HAP-1 (cell line): ENCODE measurements at regions not wholly inside any gene's neighbourhood (a gene's known extent, or its start where the extent isn't known, plus 50 kb on each side); places are given as distances from the start of the nearest gene placed in this dataset.

Source experiments
- DNase-seq, 2 experiments: peaks; one replicate each; pipeline ENCODE4 v3.0.0-alpha.2; 2016 to 2020; ENCODE audit warnings: low spot score in 2 of 2
- H3K27me3 ChIP-seq: fragments of 250-450 bp; sonication (Bioruptor Pico); 2 replicates; pipeline ENCODE4 v1.5.1; 2020; ENCODE audit warnings: low read depth, mild to moderate bottlenecking, moderate library complexity
- H3K36me3 ChIP-seq: fragments of 250-450 bp; sonication (Bioruptor Pico); replicated peaks from 2 replicates; pipeline ENCODE4 v1.5.1; 2020; ENCODE audit warnings: mild to moderate bottlenecking
- H3K4me1 ChIP-seq: fragments of 250-450 bp; sonication (Bioruptor Pico); 2 replicates; pipeline ENCODE4 v1.5.1; 2020; ENCODE audit warnings: mild to moderate bottlenecking
- H3K4me3 ChIP-seq: fragments of 250-450 bp; sonication (Bioruptor Pico); 2 replicates; pipeline ENCODE4 v1.5.1; 2020; ENCODE audit warnings: mild to moderate bottlenecking, moderate library complexity
- H3K9me3 ChIP-seq: fragments of 250-450 bp; sonication (Bioruptor Pico); 2 replicates; pipeline ENCODE4 v1.5.1; 2020; ENCODE audit warnings: mild to moderate bottlenecking, moderate library complexity
- in situ Hi-C: fragments of 300-500 bp; cut with MboI; formaldehyde crosslinking; loops from 3 replicates; pipeline ENCODE4 v1.14.3; 2020; ENCODE audit warnings: low sequenced_read_pairs, inconsistent platforms, mixed read lengths

DNA sequence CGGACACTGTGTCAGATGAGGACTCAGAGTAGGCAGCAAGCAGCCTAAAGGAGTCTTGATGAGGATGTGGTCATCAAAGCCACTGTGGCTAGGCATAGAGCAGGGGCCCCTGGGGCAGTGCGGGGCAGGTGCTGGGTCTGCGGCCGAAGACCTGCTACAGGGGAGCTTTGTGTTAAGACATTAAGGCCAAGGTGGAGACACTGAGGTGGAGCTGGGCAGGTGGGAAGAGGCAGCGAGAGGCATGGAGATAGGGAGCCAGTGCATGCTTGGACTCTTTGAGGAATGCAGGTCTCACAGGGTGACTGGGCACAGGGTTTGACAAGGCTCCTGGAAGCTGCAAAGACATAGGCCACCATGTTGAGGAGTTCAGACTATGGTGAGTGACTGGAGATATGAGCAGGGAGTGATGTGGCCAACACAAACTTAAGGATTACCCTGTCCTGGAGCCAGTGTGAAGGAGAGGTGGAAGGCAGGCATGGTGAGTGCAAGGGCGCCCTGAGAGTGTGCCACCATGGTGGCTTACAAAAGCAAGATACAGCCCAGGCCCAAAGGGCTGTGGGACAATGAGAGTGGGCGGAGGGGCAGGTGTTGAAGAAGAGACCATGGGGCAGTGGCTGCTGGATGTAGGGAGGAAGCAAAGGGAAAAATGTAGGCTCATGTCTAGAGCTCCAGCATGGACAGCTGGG is 450.9 kb upstream of the HS6ST1 start:
- no peak for DNase-seq
- H3K4me1 ChIP-seq, result no peaks in the 10 kb centered on the region

DNA sequence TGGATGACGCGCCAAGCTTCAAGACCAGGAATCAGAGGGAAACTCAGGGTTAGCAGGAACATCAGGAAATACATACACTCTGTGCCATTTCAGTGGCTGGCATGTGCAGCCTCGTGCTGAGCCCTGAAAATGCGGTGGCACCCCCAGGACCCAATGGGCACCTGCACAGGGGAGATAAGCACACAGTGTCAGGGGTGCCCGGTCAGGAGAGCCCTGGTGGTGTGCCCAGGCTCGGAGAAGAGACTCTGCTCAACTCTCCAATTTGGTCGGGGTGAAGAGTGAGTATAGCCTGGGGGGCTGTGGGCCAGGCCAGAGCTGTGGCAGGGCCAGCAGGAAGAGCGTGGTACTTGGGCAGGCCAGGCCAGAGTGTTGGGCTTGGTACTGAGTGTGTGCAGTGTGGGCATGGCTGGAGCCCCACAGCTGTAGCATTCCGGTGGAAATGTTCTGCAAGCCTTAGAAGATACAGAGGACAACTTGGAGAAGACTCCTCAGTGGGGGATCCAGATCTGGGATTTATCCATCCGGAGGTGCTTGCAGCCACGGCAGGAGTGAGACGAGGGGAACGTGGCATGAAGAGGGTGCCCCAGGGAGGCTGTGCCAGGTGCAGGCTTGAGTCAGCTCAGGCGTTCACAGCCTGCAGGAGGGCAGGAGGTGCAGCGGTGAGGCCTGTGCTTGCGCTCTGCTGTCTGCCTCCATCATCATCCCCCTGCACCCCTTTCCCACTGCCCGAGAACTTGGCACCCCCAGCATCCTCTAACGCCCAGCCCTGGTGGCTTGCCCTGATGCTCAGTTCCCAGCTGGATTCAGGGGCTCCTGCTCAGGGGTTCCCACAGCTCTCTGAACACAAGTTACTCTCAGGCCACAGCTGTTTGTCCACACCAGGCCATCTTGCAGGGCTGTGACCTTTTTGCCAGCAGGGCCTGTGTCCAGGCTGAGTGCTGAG is 451.7 kb upstream of the HS6ST1 start:
- Histone ChIP-seq H3K4me3 (no peak overlapping the region), H3K27me3 (no peaks in the 10 kb centered on the region), H3K9me3 (no peaks in the 10 kb centered on the region), H3K36me3 (no peaks in the 10 kb centered on the region), H3K4me1 (no peaks in the 10 kb centered on the region)
- in situ Hi-C loops, result no loop called here
- DNase-seq, result no peak

More for the DNA sequence above, 450.9 kb upstream of the HS6ST1 start:
- H3K27me3 ChIP-seq, result no peaks in the 10 kb centered on the region
- H3K9me3 ChIP-seq, result no peaks in the 10 kb centered on the region
- H3K36me3 ChIP-seq, result no peaks in the 10 kb centered on the region
- H3K4me3 ChIP-seq, result no peak overlapping the region
- in situ Hi-C loops, result no loop called here

DNA sequence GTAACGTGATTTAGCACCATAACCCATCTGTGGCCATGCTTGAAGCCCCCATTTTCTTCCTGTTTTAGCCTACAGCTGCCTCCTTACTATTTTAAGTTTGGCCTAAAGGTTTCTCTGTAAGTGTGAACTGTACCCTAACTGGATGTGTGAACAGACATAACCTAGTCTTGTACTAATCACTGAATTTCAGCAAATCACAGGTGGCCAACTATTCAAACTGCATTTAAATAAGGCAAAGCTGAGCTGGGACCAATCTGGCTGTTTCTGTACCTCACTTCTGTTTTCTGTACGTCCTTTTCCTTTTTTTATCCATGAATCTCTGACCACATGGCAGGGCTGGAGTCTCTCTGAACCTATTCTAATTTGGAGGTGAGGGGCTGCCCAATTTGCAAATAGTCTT is 452.7 kb upstream of the HS6ST1 start:
- in situ Hi-C loops, result no loop called here
- Histone ChIP-seq H3K4me3 (no peak overlapping the region), H3K4me1 (no peaks in the 10 kb centered on the region)

DNA sequence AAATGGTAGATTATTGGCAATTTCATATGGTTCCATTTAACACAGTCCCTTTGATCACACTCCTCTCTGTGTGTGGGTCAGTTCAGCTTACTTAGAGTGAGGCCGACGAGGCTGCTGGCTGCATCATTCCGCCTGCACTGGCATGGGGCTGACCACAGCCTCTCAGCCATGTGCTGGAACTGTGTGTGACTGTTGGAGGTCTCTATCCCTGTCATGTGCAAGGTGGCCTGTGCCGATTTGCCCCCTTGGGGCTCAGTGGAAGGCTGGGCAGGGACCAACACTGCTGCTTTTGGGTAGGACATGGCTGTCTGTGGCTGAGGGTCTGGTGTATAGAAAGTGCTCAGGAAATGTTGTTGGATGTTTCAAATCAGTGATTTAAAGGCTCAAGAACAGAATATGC is 454.0 kb upstream of the HS6ST1 start:
- Histone ChIP-seq H3K27me3 (no peaks in the 10 kb centered on the region), H3K4me3 (no peak overlapping the region), H3K36me3 (no peaks in the 10 kb centered on the region), H3K4me1 (no peaks in the 10 kb centered on the region), H3K9me3 (no peaks in the 10 kb centered on the region)
- in situ Hi-C loops, result no loop called here
- no peak for DNase-seq

More for the DNA sequence above, 452.7 kb upstream of the HS6ST1 start:
- no peaks in the 10 kb centered on the region for H3K36me3 ChIP-seq
- DNase-seq, result no peak
- no peaks in the 10 kb centered on the region for H3K9me3 ChIP-seq
- H3K27me3 ChIP-seq, result no peaks in the 10 kb centered on the region

DNA sequence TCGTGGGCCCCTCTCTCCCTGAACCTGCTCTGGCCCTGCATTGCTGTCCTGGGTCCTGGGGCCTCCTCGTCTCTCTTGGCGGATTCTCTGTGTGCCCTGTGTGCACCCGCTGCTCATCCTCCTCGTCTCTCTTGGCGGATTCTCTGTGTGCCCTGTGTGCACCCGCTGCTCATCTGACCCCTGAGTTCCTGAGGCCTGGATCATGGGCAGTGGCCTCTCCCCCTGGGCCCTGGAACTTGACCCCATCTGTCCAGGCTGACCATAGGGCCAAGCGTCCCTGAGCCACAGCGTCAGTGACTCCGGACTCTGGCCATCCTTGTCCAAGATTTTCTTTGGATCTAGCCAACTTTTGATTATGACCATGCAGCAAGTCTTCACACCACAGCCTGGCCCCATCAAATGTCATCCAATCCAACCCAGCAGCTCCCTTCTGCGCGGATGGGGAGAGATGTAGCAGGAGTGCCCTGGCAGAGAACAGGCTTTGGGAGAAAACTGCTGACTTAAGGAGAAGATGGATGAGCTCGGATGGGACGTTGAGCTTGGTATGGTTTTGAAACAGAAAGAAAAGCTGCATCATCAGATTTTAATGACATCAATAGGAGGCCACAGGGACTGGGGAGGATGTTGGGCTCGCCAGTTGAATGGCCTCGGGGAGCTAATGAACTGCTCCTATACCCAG is 455.1 kb upstream of the HS6ST1 start:
- Histone ChIP-seq H3K36me3 (no peaks in the 10 kb centered on the region), H3K4me1 (no peaks in the 10 kb centered on the region), H3K9me3 (no peaks in the 10 kb centered on the region), H3K27me3 (no peaks in the 10 kb centered on the region), H3K4me3 (no peak overlapping the region)
- no peak for DNase-seq
- in situ Hi-C loops, result no loop called here

DNA sequence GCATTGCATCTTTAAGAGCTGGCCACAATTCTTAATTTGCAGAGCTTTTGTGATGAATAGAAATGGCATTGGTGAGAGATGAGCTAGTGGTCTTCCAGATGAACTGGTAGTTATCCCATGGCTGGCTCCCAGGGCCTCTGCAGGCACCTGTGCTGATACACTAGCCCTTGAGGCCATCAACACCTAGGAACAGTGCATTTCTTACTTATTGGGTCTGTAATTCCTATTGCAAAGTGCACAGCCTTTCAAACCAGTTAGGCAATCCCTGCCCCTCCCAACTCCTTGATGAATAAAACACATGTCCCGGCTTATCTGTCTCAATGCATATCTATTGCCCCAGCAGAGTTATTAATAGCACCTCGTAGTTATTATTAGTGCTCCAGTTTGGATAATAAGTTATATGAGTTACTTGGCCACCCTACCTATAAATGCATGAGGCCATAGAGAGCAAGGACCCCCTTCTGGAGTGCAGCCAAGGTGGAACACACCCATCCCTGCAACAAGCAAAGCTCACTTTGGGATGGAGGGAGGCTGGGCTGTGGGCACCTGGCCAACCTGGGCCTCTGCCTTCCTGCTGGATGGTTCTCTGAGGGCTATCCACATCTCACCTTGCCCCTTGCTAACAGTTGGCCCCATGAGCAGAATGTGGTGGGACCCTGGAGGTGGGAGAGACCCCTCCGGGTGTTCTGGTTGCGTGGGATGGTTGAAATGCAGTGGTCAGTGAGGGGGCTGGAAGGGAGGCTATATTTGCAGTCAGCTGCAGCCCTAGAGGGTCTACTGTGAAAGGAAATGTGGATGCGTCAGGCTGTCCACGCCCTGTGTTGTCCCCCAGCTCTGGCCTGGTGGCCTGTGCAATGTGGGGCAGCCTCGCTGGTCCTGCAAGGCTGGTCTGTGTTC is 455.9 kb upstream of the HS6ST1 start:
- Histone ChIP-seq H3K4me1 (no peaks in the 10 kb centered on the region), H3K4me3 (no peak overlapping the region), H3K9me3 (no peaks in the 10 kb centered on the region), H3K27me3 (no peaks in the 10 kb centered on the region), H3K36me3 (no peaks in the 10 kb centered on the region)
- in situ Hi-C loops, result no loop called here
- DNase-seq, result no peak

DNA sequence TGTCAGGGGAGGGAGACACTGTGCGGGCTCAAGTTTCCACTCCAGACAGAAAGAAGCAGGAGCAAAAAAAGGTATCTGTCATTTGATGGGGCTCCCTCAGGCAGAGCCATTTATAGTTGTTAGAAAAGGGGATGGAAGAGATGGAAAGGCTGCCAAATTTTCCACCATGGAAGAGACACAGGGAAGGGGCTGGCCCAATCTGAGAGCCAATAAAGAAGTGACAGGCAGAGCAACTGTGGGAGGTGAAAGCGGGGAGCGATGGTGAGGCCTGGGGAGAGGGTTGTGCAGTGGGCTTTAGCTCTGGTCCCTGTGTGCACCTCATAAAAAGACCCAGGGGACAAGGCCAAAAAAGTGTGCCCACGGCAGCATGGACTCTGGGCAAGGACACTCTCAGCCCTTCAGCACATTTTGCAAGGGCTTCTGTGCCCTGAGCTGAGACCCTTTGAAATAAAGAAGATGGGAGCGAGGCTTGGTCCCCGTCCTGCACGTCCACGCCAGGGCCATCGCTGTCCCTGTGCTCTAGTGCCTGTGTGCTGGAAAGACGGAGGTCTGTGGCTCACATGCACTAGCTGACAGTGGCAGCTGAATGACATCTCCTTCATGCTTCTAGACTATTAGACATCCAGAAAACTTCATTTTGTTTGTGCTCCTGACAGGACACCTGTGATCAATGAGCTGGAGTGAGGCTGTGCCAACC is 456.7 kb upstream of the HS6ST1 start:
- Histone ChIP-seq H3K9me3 (no peaks in the 10 kb centered on the region), H3K27me3 (no peaks in the 10 kb centered on the region), H3K36me3 (no peaks in the 10 kb centered on the region), H3K4me1 (no peaks in the 10 kb centered on the region), H3K4me3 (no peak overlapping the region)
- in situ Hi-C loops, result no loop called here
- no peak for DNase-seq

DNA sequence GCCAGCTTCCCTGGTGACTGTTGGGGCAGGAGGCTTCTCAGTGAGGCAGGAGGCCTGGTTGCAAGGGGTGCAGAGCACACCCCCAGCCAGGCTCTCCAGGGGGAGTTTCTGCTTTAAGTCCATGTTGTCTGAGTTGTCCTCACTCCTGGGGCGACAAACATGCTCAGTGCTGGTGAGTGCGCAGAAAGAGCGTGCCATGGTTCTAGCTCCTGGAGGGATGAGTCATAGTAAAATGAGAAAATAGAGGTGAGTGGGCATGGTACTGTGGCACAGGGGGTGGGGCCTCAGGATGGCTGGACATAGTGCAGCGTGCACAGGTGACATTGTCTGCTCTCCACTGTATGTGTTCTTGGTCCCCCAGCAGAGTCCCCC is 457.2 kb upstream of the HS6ST1 start:
- H3K9me3 ChIP-seq, result no peaks in the 10 kb centered on the region
- H3K4me3 ChIP-seq, result no peak overlapping the region
- in situ Hi-C loops, result no loop called here
- H3K36me3 ChIP-seq, result no peaks in the 10 kb centered on the region
- DNase-seq, result no peak
- no peaks in the 10 kb centered on the region for H3K27me3 ChIP-seq
- no peaks in the 10 kb centered on the region for H3K4me1 ChIP-seq

DNA sequence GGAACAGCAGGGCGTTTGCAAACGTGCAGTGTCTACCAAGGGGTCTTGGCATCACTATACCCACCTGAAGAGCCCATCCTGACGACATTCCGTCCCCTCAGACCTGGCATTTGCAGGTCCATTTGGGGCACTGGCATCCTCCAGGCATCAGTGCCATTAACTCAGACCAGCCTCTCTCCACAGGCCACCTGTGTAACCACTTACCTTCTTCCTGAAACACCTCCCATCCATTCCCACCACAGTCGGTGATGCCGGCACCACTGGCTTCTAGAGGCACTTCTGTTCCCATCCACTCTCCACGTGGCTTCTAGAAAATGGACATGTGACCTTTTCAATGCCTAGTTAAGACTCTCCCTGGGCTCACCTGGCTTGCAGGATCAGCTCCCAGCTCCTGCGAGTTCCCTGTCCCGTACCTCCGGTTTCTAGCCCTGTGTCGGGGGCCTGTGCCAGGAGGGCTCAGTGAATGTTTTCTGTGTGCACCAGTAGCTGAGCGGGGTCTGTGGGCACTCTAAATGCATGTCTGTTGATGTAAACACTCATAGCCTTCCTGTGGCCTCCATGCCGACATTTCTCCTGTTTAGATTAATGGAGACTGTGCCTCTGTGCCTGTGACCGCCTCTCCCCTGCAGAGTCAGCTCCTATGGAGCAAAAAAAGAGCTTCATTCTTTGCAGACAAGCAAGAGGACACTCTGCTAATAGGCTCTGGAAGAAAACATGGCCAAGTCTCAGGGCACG is 458.0 kb upstream of the HS6ST1 start:
- Histone ChIP-seq H3K4me1 (no peaks in the 10 kb centered on the region), H3K27me3 (no peaks in the 10 kb centered on the region), H3K9me3 (no peaks in the 10 kb centered on the region), H3K36me3 (no peaks in the 10 kb centered on the region), H3K4me3 (no peak overlapping the region)
- in situ Hi-C loops, result no loop called here
- no peak for DNase-seq

DNA sequence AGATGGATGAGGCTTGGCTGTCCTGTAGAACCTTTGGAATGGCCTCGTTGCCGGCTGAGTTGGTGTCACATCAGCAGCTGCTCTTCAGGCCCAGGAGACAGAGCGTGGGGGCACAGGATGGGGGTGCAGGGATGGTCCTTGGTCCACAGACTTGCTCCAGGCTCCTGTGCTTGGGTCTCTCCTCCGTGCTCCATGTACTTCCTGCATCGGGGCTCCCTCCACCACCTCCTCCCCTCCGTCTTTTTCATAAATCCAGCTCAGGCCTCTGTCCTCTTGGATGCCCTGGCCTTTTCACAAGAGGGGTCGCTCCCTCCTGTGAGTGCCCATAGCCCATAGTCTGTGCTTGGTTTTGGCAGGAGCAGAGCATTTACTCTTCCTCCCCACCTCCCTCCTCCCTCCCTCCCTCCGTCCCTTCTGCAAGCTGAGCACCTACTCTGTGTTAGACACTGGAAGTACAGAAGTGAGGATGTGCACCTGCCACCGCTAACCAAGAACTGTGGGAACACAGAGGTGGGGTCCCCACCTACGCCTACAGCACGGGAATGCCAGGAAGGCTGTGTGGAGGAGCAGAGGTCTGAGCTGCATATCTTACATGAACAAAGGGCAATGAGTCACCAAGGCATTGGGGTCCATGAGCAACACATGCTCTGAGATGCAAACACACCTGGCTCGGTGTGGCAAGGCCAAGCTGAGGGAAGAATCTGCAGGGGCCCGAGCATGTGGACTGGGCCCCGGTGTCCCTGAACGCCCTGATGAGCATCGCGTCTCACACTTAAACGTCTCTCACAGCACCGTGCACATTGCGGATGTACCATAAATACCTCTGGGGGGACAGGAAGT is 458.7 kb upstream of the HS6ST1 start:
- no peaks in the 10 kb centered on the region for H3K36me3 ChIP-seq
- H3K4me3 ChIP-seq, result no peak overlapping the region
- DNase-seq, result no peak
- H3K27me3 ChIP-seq, result no peaks in the 10 kb centered on the region
- no peaks in the 10 kb centered on the region for H3K9me3 ChIP-seq
- H3K4me1 ChIP-seq, result no peaks in the 10 kb centered on the region
- in situ Hi-C loops, result no loop called here

DNA sequence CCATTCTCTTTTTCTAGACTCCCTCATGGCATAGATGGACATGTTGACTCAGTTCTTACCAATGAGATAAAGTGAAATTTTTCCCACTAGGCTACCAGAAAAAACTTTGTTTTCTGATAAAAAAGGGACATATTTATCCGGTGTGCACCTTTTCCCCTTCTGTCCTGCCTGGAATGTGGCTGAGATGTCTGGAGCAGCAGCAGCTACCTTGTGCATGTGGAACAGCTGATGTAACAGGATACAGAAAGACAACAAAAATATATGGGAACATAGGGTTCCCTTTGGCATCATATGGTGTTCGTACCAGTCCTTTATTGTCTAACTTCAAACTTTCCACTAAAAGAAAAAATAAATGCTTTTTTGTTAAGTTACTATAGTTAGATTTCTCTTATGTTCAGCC is 460.2 kb upstream of the HS6ST1 start:
- Histone ChIP-seq H3K4me1 (no peaks in the 10 kb centered on the region), H3K9me3 (no peaks in the 10 kb centered on the region), H3K27me3 (no peaks in the 10 kb centered on the region), H3K36me3 (no peaks in the 10 kb centered on the region), H3K4me3 (no peak overlapping the region)
- in situ Hi-C loops, result no loop called here
- no peak for DNase-seq
